ENCODE measurements at regions not wholly inside any gene's neighbourhood (a gene's known extent, or its start where the extent isn't known, plus 50 kb on each side); places are given as distances from the start of the nearest gene placed in this dataset.

DNA sequence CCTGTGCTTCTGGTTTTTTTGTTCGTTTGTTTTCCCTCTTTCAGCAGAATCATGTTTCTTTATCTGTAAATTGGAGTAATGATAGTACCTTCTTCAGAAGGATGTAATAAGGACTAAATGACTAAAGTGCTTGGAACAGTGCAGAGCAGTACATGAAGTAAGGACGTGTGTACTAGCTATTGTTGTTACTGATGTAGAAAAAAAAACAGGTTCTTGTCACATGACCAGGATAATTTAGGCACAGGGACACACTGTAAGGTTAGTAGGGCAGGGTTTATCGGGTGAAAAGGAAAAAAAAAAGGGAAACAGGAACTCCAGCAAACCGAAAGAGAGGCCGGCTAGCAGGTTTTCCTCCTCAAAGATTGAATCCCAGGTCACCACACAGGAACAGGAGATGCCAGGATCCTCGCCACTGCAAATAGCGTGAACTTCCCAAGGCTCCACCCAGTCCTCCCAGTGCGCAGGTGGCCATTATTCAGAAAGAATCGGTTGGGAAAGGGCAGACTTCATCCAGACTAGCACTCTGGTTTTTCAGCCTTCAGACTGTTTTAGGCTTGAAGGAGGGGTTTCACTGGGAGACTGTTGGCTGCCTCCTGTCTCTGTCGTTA, 63.8 kb upstream of the PRRC2C start:
- no peak for TF ChIP-seq POLR2AphosphoS5 (IDR thresholded peaks at IDR 0.05; ENCODE audit: borderline replicate concordance, low read depth, low read length)
- no peak for TF ChIP-seq EZH2 (IDR thresholded peaks at IDR 0.05)
- TF ChIP-seq FOXP2 (optimal IDR thresholded peaks at IDR 0.05; ENCODE audit: control extremely low read depth, extremely low read length, insufficient read depth), result no peak
